Dermis microvascular lymphatic vessel endothelial cell (primary cell): ENCODE measurements at regions not wholly inside any gene's neighbourhood (a gene's known extent, or its start where the extent isn't known, plus 50 kb on each side); places are given as distances from the start of the nearest gene placed in this dataset.
"Not testable (repeated sequence)": the region's sequence is repeated elsewhere in the genome, so short reads cannot be mapped to it uniquely, and the experiment has no call there.

Source experiments
- DNase-seq, 2 donors: peaks; one replicate each; pipeline versions ENCODE4 v3.0.0 to v3.0.0-alpha.2; 2010; ENCODE audit warnings: low read depth in 2 of 2

GRCh38 chr13:50412046-50412617, 396.9 kb downstream of the KCNRG start:
- DNase-seq: no peak

GRCh38 chr13:50414640-50415039, 399.4 kb downstream of the KCNRG start:
- no peak for DNase-seq

GRCh38 chr13:50415428-50415827, 400.2 kb downstream of the KCNRG start:
- no peak for DNase-seq

- DNase-seq: no peak
Measured at GRCh38 chr13:50417597-50417996, 402.4 kb downstream of the KCNRG start.

GRCh38 chr13:50419331-50419865, 404.2 kb downstream of the KCNRG start:
- peak in 1 of 2 donors; percentile 9 for DNase-seq

- no peak for DNase-seq
Measured at GRCh38 chr13:50419896-50420295, 404.7 kb downstream of the KCNRG start.

GRCh38 chr13:50420718-50421472, 405.7 kb downstream of the KCNRG start:
- no peak for DNase-seq

- DNase-seq: peak in 1 of 2 donors; percentile 76
Measured at GRCh38 chr13:50421473-50422130, 406.4 kb downstream of the KCNRG start.

- no peak for DNase-seq
Measured at GRCh38 chr13:50422181-50423148, 407.2 kb downstream of the KCNRG start.

GRCh38 chr13:50424993-50425392, 409.7 kb downstream of the KCNRG start:
- no peak for DNase-seq

- DNase-seq: no peak
Measured at GRCh38 chr13:50425772-50426171, 410.5 kb downstream of the KCNRG start.

GRCh38 chr13:50426927-50427326, 411.7 kb downstream of the KCNRG start:
- no peak for DNase-seq

- not testable (repeated sequence) for DNase-seq
Measured at GRCh38 chr13:50427511-50427910, 412.3 kb downstream of the KCNRG start.

- no peak for DNase-seq
Measured at GRCh38 chr13:50428183-50428877, 413.1 kb downstream of the KCNRG start.

GRCh38 chr13:50435011-50435410, 408.5 kb downstream of the DLEU7 start:
- no peak for DNase-seq

GRCh38 chr13:50437252-50437651, 406.2 kb downstream of the DLEU7 start:
- DNase-seq: no peak

GRCh38 chr13:50438351-50438750, 405.1 kb downstream of the DLEU7 start:
- DNase-seq: no peak

GRCh38 chr13:50441130-50441529, 402.4 kb downstream of the DLEU7 start:
- no peak for DNase-seq

- no peak for DNase-seq
Measured at GRCh38 chr13:50444726-50445125, 398.8 kb downstream of the DLEU7 start.

- no peak for DNase-seq
Measured at GRCh38 chr13:50446611-50447010, 396.9 kb downstream of the DLEU7 start.

GRCh38 chr13:50448535-50448998, 394.9 kb downstream of the DLEU7 start:
- peak; percentile 29 to 95 for DNase-seq
